HepG2 (cell line): ENCODE measurements at regions not wholly inside any gene's neighbourhood (a gene's known extent, or its start where the extent isn't known, plus 50 kb on each side); places are given as distances from the start of the nearest gene placed in this dataset.

Experiments used
- ATAC-seq: fragments of 200-7000 bp; cut with Tn5 transposase; 3 replicates; pipeline ENCODE4 v1.9.1; 2020; ENCODE audit warnings: mild to moderate bottlenecking, moderate library complexity
- BruUV-seq: library from RNA; stranded (reverse); fragments of 400-500 nt; replicated peaks from 2 replicates; lab custom pipeline; 2021; lab: Mats Ljungman, UMichigan
- CTCF ChIA-PET: fragments of 300-600 bp; formaldehyde crosslinking; extraction: SDS; loops from one replicate; lab custom pipeline; 2021; ENCODE audit warnings: low total read pairs, inconsistent platforms, low intra/inter-chr PET ratio; lab: Yijun Ruan, JAX
- POLR2A ChIA-PET: fragments of 350-600 bp; sonication (Branson Sonifier 250); formaldehyde crosslinking; loops from one replicate; lab custom pipeline; 2020; ENCODE audit warnings: antibody characterized with exemption, inconsistent platforms; lab: Yijun Ruan, JAX
- DNase-seq: peaks from one replicate; pipeline ENCODE4 v3.0.0-alpha.2; 2015; ENCODE audit warnings: low spot score
- FAIRE-seq: peaks from 3 replicates; lab custom pipeline; 2011; peaks lifted over from hg19 to GRCh38; lab: Jason Lieb, UNC
- H2AFZ ChIP-seq: one replicate; pipeline ENCODE4 v1.6.1; 2011; ENCODE audit warnings: low read length, inconsistent platforms
- H3K27ac ChIP-seq: fragments of 300-600 bp; 3 replicates; pipeline ENCODE4 v1.8.0; 2011; ENCODE audit warnings: mixed run types, mild to moderate bottlenecking, mixed read lengths, low read length, inconsistent platforms; ENCODE audit not compliant: insufficient read depth; ENCODE audit errors: extremely low read length
- H3K27me3 ChIP-seq, 2 experiments: fragments of 200-600 bp in 1 of 2; 2 replicates in 1 of 2; 3 replicates in 1 of 2; pipeline versions ENCODE4 v1.6.0 to v1.8.0; 2011; ENCODE audit warnings: low read length in 2 of 2, mild to moderate bottlenecking in 2 of 2, moderate library complexity in 2 of 2, inconsistent platforms in 1 of 2; ENCODE audit not compliant: insufficient read depth in 2 of 2, control insufficient read depth in 1 of 2
- H3K36me3 ChIP-seq, 2 experiments: fragments of 200-600 bp in 1 of 2; replicated peaks in 1 of 2; 2 replicates in 1 of 2; 3 replicates in 1 of 2; pipeline versions ENCODE4 v1.5.1 to v1.8.0; 2011; ENCODE audit warnings: low read length in 2 of 2, inconsistent platforms in 1 of 2; ENCODE audit not compliant: insufficient read depth in 2 of 2, control insufficient read depth in 1 of 2
- H3K4me1 ChIP-seq: 2 replicates; pipeline ENCODE4 v1.5.1; 2012; ENCODE audit warnings: low read length, inconsistent platforms; ENCODE audit not compliant: insufficient read depth
- H3K4me2 ChIP-seq: 2 replicates; pipeline ENCODE4 v1.6.0; 2011; ENCODE audit warnings: low read depth, low read length, inconsistent platforms
- H3K4me3 ChIP-seq, 3 experiments: fragments of 200-600 bp in 1 of 3; sonication (generic), shearing (Covaris generic) in 1 of 3; replicated peaks in 1 of 3; 2 replicates each; pipeline ENCODE4 v1.5.1; 2011 to 2016; ENCODE audit warnings: low read length in 3 of 3, inconsistent platforms in 2 of 3, low read depth in 2 of 3, mild to moderate bottlenecking in 2 of 3, control low read depth in 1 of 3, mixed read lengths in 1 of 3; ENCODE audit not compliant: insufficient read depth in 1 of 3
- H3K79me2 ChIP-seq: one replicate; pipeline ENCODE4 v1.6.1; 2011; ENCODE audit warnings: low read length, inconsistent platforms; ENCODE audit not compliant: insufficient read depth
- H3K9ac ChIP-seq: 2 replicates; pipeline ENCODE4 v1.6.0; 2011; ENCODE audit warnings: mild to moderate bottlenecking, low read depth, low read length, inconsistent platforms; ENCODE audit not compliant: insufficient read depth
- H3K9me3 ChIP-seq: 2 replicates; pipeline ENCODE4 v1.5.1; 2012; ENCODE audit warnings: mild to moderate bottlenecking, low read length
- H4K20me1 ChIP-seq: 2 replicates; pipeline ENCODE4 v1.6.0; 2011; ENCODE audit warnings: inconsistent platforms, mild to moderate bottlenecking, low read length, moderate library complexity; ENCODE audit not compliant: insufficient read depth
- CBFB ChIP-seq: sonication (generic); formaldehyde crosslinking; IDR thresholded peaks from 2 replicates; pipeline ENCODE4 v1.4.0; 2020; ENCODE audit warnings: missing genetic modification reagents
- CENPT ChIP-seq: sonication (generic); formaldehyde crosslinking; IDR thresholded peaks from 2 replicates; pipeline ENCODE4 v1.8.0; 2022; ENCODE audit warnings: low read depth, mild to moderate bottlenecking, moderate library complexity, missing genetic modification reagents
- CREB3 ChIP-seq: sonication (generic); formaldehyde crosslinking; IDR thresholded peaks from 2 replicates; pipeline ENCODE4 v1.5.0; 2020; ENCODE audit warnings: missing genetic modification reagents
- DNMT3B ChIP-seq: conservative IDR thresholded peaks from 2 replicates; pipeline ENCODE4 v1.6.1; 2016; ENCODE audit warnings: missing biosample characterization, control low read depth
- HDAC6 ChIP-seq: fragments of 200-600 bp; sonication (generic); IDR thresholded peaks from 2 replicates; pipeline ENCODE4 v1.7.0; 2017; ENCODE audit warnings: mild to moderate bottlenecking, antibody characterized with exemption, low read length, low read depth
- PHF5A ChIP-seq: IDR thresholded peaks from one replicate; pipeline ENCODE4 v1.6.1; 2018; ENCODE audit warnings: low read depth, missing genetic modification reagents; ENCODE audit not compliant: unreplicated experiment
- PRMT3 ChIP-seq: sonication (generic); formaldehyde crosslinking; IDR thresholded peaks from 2 replicates; pipeline ENCODE4 v1.8.1; 2022; ENCODE audit warnings: low read depth, mild to moderate bottlenecking, moderate library complexity, missing genetic modification reagents, borderline replicate concordance
- REXO4 ChIP-seq: sonication (generic); formaldehyde crosslinking; IDR thresholded peaks from 2 replicates; pipeline ENCODE4 v1.8.0; 2022; ENCODE audit warnings: missing genetic modification reagents, mild to moderate bottlenecking, borderline replicate concordance
- ZBTB8A ChIP-seq: sonication (generic); formaldehyde crosslinking; IDR thresholded peaks from 2 replicates; pipeline ENCODE4 v1.4.0; 2020; ENCODE audit warnings: mild to moderate bottlenecking, low read depth, missing genetic modification reagents, borderline replicate concordance
- ZHX1 ChIP-seq: sonication (generic); formaldehyde crosslinking; IDR thresholded peaks from 2 replicates; pipeline ENCODE4 v1.8.1; 2022; ENCODE audit warnings: low read depth, mild to moderate bottlenecking, missing genetic modification reagents
- ZNF225 ChIP-seq: sonication (generic); formaldehyde crosslinking; IDR thresholded peaks from 2 replicates; pipeline ENCODE4 v1.4.0; 2020; ENCODE audit warnings: mild to moderate bottlenecking, missing genetic modification reagents
- ZNF329 ChIP-seq: sonication (generic); formaldehyde crosslinking; IDR thresholded peaks from 2 replicates; pipeline ENCODE4 v1.9.0; 2021; ENCODE audit warnings: low read depth, mild to moderate bottlenecking, missing genetic modification reagents
- ZNF597 ChIP-seq: sonication (generic); formaldehyde crosslinking; IDR thresholded peaks from 2 replicates; pipeline ENCODE4 v1.5.0; 2020; ENCODE audit warnings: missing genetic modification reagents
- ZNF740 ChIP-seq: sonication (generic); formaldehyde crosslinking; IDR thresholded peaks from 2 replicates; pipeline ENCODE4 v1.4.0; 2020; ENCODE audit warnings: missing genetic modification reagents
- ZSCAN21 ChIP-seq: sonication (generic); formaldehyde crosslinking; IDR thresholded peaks from 2 replicates; pipeline ENCODE4 v1.8.0; 2022; ENCODE audit warnings: mild to moderate bottlenecking, missing genetic modification reagents, moderate library complexity, borderline replicate concordance
- ZSCAN5A ChIP-seq: sonication (generic); formaldehyde crosslinking; IDR thresholded peaks from 2 replicates; pipeline ENCODE4 v1.8.0; 2022; ENCODE audit warnings: mild to moderate bottlenecking, missing genetic modification reagents, borderline replicate concordance
- in situ Hi-C: cut with HindIII; loops from 2 replicates; pipeline ENCODE4 v1.10.0; 2017; ENCODE audit warnings: low pct_unique_long_range_greater_than_20kb; ENCODE audit not compliant: extremely low pct_ligation_motif_present
- intact Hi-C: fragments of 100-400 bp; cut with micrococcal nuclease; formaldehyde crosslinking; loops from one replicate; pipeline ENCODE4 v1.10.0; 2022; ENCODE audit not compliant: unreplicated experiment

GRCh38 chr12:131321988-131322387 is 368.3 kb downstream of the ADGRD1 start:
- no peak for DNase-seq
- Histone ChIP-seq H3K79me2 (no peaks in the 10 kb centered on the region), H3K9me3 (peaks cover 31% of the 10 kb centered on the region), H3K4me1 (no peaks in the 10 kb centered on the region), H3K27me3 (no peaks in the 10 kb centered on the region), H2AFZ (no peak overlapping the region), H3K9ac (no peak overlapping the region), H3K4me2 (no peak overlapping the region), H4K20me1 (no peaks in the 10 kb centered on the region), H3K4me3 (no peak overlapping the region), H3K36me3 (no peaks in the 10 kb centered on the region), H3K27ac (no peak overlapping the region)
- FAIRE-seq, result no peak
- in situ Hi-C loops, result no loop called here
- TF ChIP-seq ZSCAN5A (CRISPR knock-in tag) (no peak), DNMT3B (CRISPR knock-in tag) (no peak), ZHX1 (no peak), REXO4 (CRISPR knock-in tag) (no peak), ZNF740 (CRISPR knock-in tag) (no peak), PHF5A (CRISPR knock-in tag) (no peak), ZSCAN21 (CRISPR knock-in tag) (no peak), ZBTB8A (CRISPR knock-in tag) (no peak), CENPT (CRISPR knock-in tag) (no peak), PRMT3 (no peak), CREB3 (CRISPR knock-in tag) (no peak), ZNF329 (CRISPR knock-in tag) (no peak), HDAC6 (no peak), ZNF597 (no peak), CBFB (CRISPR knock-in tag) (no peak), ZNF225 (CRISPR knock-in tag) (no peak)
- ChIA-PET CTCF (no interaction called here), POLR2A (no interaction called here)
- no TSS peak for BruUV-seq
- no peak for ATAC-seq
- intact Hi-C loops, result no loop called here
